AG04449 (cell line): ENCODE measurements at regions not wholly inside any gene's neighbourhood (a gene's known extent, or its start where the extent isn't known, plus 50 kb on each side); places are given as distances from the start of the nearest gene placed in this dataset.
A peak's percentile ranks its signal among the peaks of the same experiment; 100 is the strongest.
"Not testable (repeated sequence)": the region's sequence is repeated elsewhere in the genome, so short reads cannot be mapped to it uniquely, and the experiment has no call there.

Experiments
- CTCF ChIA-PET: fragments of 350-600 bp; formaldehyde crosslinking; extraction: SDS; loops from one replicate; lab custom pipeline; 2021; ENCODE audit warnings: antibody characterized with exemption; lab: Yijun Ruan, JAX
- POLR2A ChIA-PET: fragments of 400-600, 350-600 bp; formaldehyde crosslinking; extraction: SDS; loops from one replicate; lab custom pipeline; 2020; ENCODE audit warnings: antibody characterized with exemption, inconsistent platforms; lab: Yijun Ruan, JAX
- DNase-seq: peaks from one replicate; pipeline ENCODE4 v3.0.0-alpha.2; 2010; ENCODE audit warnings: low read depth, low spot score
- H3K4me3 ChIP-seq: 2 replicates; pipeline ENCODE4 v1.5.1; 2011; ENCODE audit warnings: low read depth, mild to moderate bottlenecking, control low read depth, low read length
- CTCF ChIP-seq: IDR thresholded peaks from one replicate; pipeline ENCODE4 v1.5.1; 2011; ENCODE audit warnings: mild to moderate bottlenecking, moderate library complexity, low read length, control low read depth, inconsistent platforms; ENCODE audit not compliant: insufficient read depth; ENCODE audit errors: missing control alignments

- POLR2A ChIA-PET = no interaction called here
- H3K4me3 ChIP-seq = no peak overlapping the region
- no peak for TF ChIP-seq CTCF
- CTCF ChIA-PET = no interaction called here
- DNase-seq = no peak
Observed at GRCh38 chr5:41995193-41995592, 70.1 kb downstream of the FBXO4 start.

- no peak for TF ChIP-seq CTCF
- no peak overlapping the region for H3K4me3 ChIP-seq
- DNase-seq = no peak
- ChIA-PET CTCF (no interaction called here), POLR2A (no interaction called here)
Observed at GRCh38 chr5:42001673-42002072, 76.6 kb downstream of the FBXO4 start.

GRCh38 chr5:42003852-42004251, 78.8 kb downstream of the FBXO4 start:
- POLR2A ChIA-PET, H3K4me3 ChIP-seq, DNase-seq: not testable (repeated sequence)
- CTCF ChIA-PET = interaction anchor here (1.4 to 4.9 kb wide), 2 partner anchors 53 to 764 kb away, joined by 4 to 24 read pairs; no protein-coding TSS in a partner anchor

- POLR2A ChIA-PET = no interaction called here
- CTCF ChIA-PET = interaction anchor here (1.1 to 4.9 kb wide), 7 partner anchors 10 to 884 kb away, joined by 3 to 24 read pairs (median 4); no protein-coding TSS in a partner anchor
- DNase-seq = no peak
- peak; percentile 46 for TF ChIP-seq CTCF
- no peak overlapping the region for H3K4me3 ChIP-seq
Observed at GRCh38 chr5:42005561-42006153, 80.6 kb downstream of the FBXO4 start.

GRCh38 chr5:42013561-42013960, 88.5 kb downstream of the FBXO4 start:
- TF ChIP-seq CTCF = no peak
- H3K4me3 ChIP-seq = no peak overlapping the region
- CTCF ChIA-PET = no interaction called here
- DNase-seq = no peak
- POLR2A ChIA-PET = no interaction called here

GRCh38 chr5:42015254-42015653, 90.2 kb downstream of the FBXO4 start:
- no peak overlapping the region for H3K4me3 ChIP-seq
- no peak for TF ChIP-seq CTCF
- ChIA-PET POLR2A (no interaction called here), CTCF (interaction anchor here (1.4 kb wide), 1 partner anchor 10 kb away, joined by 8 read pairs; no protein-coding TSS in a partner anchor)
- no peak for DNase-seq

- POLR2A ChIA-PET = no interaction called here
- no peak for DNase-seq
- no peak for TF ChIP-seq CTCF
- CTCF ChIA-PET = interaction anchor here (1.3 to 1.4 kb wide), 2 partner anchors 10 to 40 kb away, joined by 3 to 8 read pairs; no protein-coding TSS in a partner anchor
- no peak overlapping the region for H3K4me3 ChIP-seq
Observed at GRCh38 chr5:42015681-42016080, 90.6 kb downstream of the FBXO4 start.
